HL-60 (cell line): ENCODE measurements at regions not wholly inside any gene's neighbourhood (a gene's known extent, or its start where the extent isn't known, plus 50 kb on each side); places are given as distances from the start of the nearest gene placed in this dataset.

Experiments used
- CTCF ChIP-seq: IDR thresholded peaks from one replicate; pipeline ENCODE4 v1.5.1; 2011; ENCODE audit warnings: low read length, control low read depth, inconsistent platforms; ENCODE audit not compliant: insufficient read depth
- REST ChIP-seq: IDR thresholded peaks from 2 replicates; pipeline ENCODE4 v1.6.1; 2012; ENCODE audit warnings: low read depth; ENCODE audit not compliant: insufficient replicate concordance
- SPI1 ChIP-seq: IDR thresholded peaks from 2 replicates; pipeline ENCODE4 v1.6.1; 2012; ENCODE audit warnings: low read depth, mild to moderate bottlenecking, borderline replicate concordance

- TF ChIP-seq CTCF (no peak), REST (no peak), SPI1 (no peak)
These were observed 246.0 kb downstream of the ENC1 start for GRCh38 chr5:74394528-74394915.
